GM18498 (cell line): ENCODE measurements at regions not wholly inside any gene's neighbourhood (a gene's known extent, or its start where the extent isn't known, plus 50 kb on each side); places are given as distances from the start of the nearest gene placed in this dataset.

Experiments
- ATAC-seq: cut with Tn5 transposase; IDR thresholded peaks from one replicate; pipeline ENCODE4 v1.9.1; 2021; ENCODE audit warnings: mild to moderate bottlenecking, moderate library complexity; ENCODE audit not compliant: unreplicated experiment

GRCh38 chr6:137357263-137357947 is 136.8 kb downstream of the OLIG3 start:
- no peak for ATAC-seq

DNA sequence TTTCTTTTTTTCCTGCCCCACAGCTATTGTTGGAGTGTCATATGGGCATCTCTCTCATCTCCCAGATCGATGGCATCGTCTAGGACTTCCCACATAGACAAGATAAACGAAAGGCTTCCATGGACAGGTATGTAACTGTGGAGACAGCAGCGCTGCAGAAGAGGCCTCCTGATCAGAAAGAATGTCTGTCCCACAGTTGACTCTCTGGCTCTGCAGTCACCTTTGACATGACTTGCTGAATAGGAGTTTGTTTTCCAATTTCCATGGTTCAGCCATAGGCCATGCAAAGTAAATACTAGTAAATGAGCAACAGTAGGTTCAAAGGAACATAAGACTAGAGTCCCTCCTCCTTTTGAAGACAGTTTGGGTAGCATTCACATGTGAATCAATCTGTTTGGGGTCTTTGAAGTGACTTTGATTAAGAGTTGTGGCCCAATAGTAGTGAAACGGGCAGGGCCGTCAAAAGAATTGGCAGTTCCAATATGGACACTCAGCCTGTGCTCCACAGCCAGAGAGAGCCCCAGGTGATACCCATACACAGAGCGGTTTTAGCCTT is 134.7 kb upstream of the IFNGR1 start:
- no peak for ATAC-seq

DNA sequence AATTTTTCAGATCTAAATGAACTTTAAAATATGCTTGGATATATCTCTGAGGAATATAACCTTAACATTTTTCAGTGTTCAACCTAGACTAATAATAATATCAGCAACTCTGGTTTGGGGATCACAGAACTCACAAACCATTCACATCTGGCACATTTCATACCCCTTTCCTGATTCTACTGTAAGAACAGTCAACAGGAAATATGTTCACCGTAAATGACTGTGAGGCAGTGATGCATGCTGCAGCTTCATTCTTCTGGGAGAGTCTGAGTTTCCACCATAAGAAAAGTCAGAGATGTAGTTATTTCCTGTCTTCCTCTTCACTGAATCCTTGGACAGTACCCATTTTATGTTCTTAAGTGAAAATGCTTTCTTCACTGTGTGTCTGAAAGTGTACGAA is 134.2 kb upstream of the IFNGR1 start:
- no peak for ATAC-seq

DNA sequence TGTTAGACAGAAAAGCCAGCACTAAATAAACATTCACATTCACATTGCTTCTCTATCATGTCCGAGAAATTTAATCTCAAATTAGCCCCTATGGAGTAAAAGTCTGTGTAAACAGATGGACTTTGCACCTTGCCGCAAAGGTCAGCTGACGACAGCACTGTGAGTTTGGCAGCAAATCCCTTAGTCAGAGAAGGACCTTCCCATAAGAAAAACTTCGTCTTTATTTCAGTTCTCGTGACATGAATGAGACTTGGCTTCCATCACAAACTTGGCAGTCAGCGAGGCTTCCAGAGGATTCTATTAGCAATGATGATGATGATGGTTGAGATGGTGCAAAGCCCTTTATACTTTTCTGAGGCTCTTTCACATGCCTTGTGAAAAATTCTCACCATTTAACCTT is 133.7 kb upstream of the IFNGR1 start:
- ATAC-seq = no peak

GRCh38 chr6:137351890-137352289 is 132.7 kb upstream of the IFNGR1 start:
- ATAC-seq = no peak

DNA sequence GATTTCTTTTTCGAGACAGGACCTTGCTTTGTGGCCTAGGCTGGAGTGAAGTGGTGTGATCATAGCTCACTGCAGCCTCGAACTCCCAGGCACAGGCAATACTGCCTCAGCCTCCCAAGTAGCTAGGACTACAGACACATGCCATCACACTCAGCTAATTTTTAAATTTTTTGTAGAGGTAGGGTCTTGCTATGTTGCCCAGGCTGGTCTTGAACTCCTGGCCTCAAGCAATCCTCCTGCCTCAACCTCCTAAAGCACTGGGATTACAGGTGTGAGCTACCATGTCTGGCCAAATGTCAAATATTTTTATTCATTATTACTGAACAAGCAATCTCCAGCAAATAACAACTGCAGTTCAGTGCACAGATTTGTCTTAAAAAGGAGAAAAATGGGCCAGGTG is 131.7 kb upstream of the IFNGR1 start:
- ATAC-seq = no peak

GRCh38 chr6:137349856-137350830 is 131.0 kb upstream of the IFNGR1 start:
- ATAC-seq = no peak

DNA sequence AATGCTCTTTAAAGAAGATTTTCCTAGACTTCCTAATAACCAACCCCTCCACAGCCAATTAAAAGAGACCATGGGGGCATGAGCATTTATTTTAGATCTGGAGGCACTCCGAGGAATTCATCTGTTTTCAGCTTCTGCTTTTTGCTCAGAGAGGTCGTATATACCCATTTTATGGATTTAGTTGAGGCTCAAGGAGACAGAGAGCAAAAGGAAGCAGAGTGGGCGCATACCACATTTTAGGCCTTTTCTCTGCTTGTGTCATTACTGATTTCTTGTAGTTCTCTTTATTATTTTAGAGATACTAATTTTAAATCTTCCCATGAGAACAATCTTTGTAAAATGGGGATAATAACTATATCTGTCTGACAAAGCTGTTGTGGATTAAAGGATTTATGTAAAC is 129.6 kb upstream of the IFNGR1 start:
- no peak for ATAC-seq

DNA sequence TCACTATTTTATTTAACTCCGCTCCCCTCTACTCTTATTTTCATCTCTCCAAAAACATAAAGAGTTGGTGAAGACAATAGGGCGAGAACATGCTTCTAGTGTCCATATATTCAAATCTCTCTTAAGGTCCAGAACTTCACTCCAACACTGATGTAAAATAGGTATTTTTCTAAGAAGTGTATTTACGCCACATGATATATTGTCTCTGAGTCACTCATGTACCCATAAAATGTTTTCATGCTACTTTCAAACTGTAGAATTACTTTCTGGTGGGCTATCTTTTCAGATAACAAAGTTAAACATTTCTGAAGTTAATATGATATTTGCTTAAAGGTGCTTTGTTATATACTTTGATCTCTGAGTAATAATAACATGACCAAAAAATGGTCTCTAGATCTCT is 124.1 kb upstream of the IFNGR1 start:
- no peak for ATAC-seq

- ATAC-seq = no peak
Observed at GRCh38 chr6:137342607-137343190, 123.5 kb upstream of the IFNGR1 start.

- ATAC-seq = no peak
Observed at GRCh38 chr6:137341681-137342195, 122.6 kb upstream of the IFNGR1 start.

- ATAC-seq = no peak
Observed at GRCh38 chr6:137339929-137340559, 120.9 kb upstream of the IFNGR1 start.

DNA sequence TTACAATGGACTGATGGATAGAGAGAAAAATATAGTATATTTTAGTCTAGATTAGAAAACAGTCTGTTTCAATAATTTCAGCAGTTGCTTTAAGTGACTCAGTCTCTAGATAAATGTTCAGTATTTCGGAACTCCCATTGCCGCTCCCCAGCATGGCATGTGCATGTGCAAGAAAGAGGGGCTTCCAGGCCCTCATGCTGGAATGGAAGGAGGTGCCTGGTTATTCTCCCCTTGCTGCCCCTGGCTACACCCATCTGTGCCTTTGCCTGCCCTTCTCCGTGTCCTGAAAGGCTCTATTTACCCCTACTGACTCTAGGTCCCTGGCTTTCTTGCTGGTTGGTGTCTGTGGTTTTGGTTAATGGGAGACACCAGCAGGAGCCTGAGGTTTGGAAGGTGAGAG is 115.7 kb upstream of the IFNGR1 start:
- no peak for ATAC-seq

- ATAC-seq = no peak
Observed at GRCh38 chr6:137334094-137334493, 114.9 kb upstream of the IFNGR1 start.

- ATAC-seq = no peak
Observed at GRCh38 chr6:137332637-137333280, 113.6 kb upstream of the IFNGR1 start.

GRCh38 chr6:137323860-137324259 is 104.7 kb upstream of the IFNGR1 start:
- no peak for ATAC-seq

- ATAC-seq = no peak
Observed at GRCh38 chr6:137320271-137320670, 101.1 kb upstream of the IFNGR1 start.

DNA sequence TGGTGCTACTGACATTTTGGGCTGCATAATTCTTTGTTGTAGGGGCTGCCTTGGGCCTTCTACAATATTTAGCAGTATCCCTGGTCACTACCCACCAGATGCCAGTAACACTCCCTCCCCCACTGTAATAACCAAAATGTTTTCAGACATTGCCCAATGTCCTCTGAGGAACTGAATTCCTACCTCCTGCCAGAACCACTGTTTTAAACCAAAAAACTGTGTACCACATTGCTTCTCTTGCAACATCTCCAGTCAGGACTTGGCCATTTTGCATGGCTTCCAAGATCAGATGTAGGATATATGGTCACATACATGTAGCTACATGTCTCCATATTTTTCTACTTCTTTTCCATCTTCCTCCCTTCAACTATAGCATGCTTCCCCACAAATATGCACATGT is 97.4 kb upstream of the IFNGR1 start:
- no peak for ATAC-seq

DNA sequence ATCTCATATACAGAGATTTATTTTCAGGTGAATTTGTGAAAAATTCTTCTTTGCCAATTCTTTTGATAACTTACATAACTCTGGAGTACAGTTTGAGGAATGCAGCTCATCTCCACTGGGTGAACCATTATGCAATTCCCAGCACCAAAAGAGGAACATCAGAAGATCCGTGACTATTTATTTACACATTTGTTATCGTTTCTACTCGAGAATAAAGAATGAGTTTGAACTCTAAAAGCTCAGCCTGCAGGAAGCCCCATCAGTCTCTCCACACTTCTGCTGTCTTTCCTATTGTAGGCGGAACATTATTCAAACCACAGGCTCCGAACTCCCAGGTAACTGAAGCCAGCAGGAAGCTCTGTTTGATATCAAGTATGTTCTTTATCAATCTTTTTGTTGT is 95.9 kb upstream of the IFNGR1 start:
- ATAC-seq = no peak
